ENCODE measurements at regions not wholly inside any gene's neighbourhood (a gene's known extent, or its start where the extent isn't known, plus 50 kb on each side); places are given as distances from the start of the nearest gene placed in this dataset.

DNA sequence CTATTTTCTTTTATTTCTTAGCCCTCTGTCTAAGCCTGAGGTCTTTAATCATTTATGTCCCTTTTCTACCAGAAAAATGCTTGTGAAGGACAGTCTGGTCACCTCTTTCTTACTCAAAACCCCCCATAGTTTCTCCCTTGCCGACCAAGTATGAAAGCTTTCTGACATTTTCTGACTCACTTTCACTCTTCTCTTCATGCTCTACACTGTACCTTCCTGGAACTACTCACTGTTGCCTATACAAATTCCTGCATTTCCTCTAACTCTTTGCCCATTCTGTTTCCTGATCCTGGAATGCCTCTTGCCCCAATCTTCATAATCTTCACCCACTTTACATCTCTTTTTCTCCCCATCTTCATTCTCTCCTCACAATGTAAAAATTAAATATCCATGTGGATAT is 380.0 kb downstream of the HHIPL2 start:
- Mint-ChIP-seq H3K27ac (no peak overlapping the region), H3K4me1 (no peaks in the 10 kb centered on the region), H3K36me3 (no peaks in the 10 kb centered on the region), H3K27me3 (peaks cover 0 to 6% of the 10 kb centered on the region in 2 donors), H3K4me3 (no peak overlapping the region), H3K9me3 (peaks cover 0 to 40% (median 21%) of the 10 kb centered on the region in 8 donors)
- POLR2A ChIA-PET (ENCODE audit: partially characterized antibody) = no interaction called here
- Histone ChIP-seq H3K4me1 (ENCODE audit: insufficient read depth, low read length) (no peaks in the 10 kb centered on the region), H3K27me3 (ENCODE audit: insufficient read depth, low read length) (no peaks in the 10 kb centered on the region), H3K36me3 (ENCODE audit: insufficient read depth, low read length) (no peaks in the 10 kb centered on the region), H3K4me3 (ENCODE audit: low read length in 2 of 2) (no peak overlapping the region), H3K27ac (ENCODE audit: low read depth, low read length) (no peak overlapping the region), H3K9me3 (ENCODE audit: control insufficient read depth in 1 of 2, low read length in 2 of 2) (no peaks in the 10 kb centered on the region)
- CTCF ChIA-PET (ENCODE audit: partially characterized antibody) = interaction anchor here (1.0 kb wide), 1 partner anchor 72 kb away, joined by 3 read pairs; no protein-coding TSS in a partner anchor
- no peak for DNase-seq
- intact Hi-C loops (cut with micrococcal nuclease) = no loop called here

DNA sequence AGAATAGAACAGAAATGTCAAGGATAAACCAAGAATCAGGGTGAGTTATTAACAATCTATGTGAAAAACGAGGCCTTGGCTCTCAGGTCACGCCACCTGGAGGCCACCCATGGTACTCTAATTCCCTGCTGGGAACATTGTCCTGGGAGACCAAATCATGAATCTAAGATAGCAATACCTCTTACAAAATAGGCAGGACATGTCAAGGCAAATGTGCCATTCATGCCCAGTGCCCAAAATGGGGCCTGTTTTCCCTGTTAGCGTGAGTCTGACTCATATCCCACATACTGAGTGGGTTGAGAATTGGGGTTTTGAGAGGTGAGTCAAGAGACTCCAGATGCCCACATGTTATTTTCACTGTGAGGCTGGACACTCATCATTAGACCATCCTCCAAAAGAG is 380.8 kb downstream of the HHIPL2 start:
- no peak for DNase-seq
- Histone ChIP-seq H3K9me3 (ENCODE audit: control insufficient read depth in 1 of 2, low read length in 2 of 2) (no peaks in the 10 kb centered on the region), H3K4me3 (ENCODE audit: low read length in 2 of 2) (no peak overlapping the region), H3K4me1 (ENCODE audit: insufficient read depth, low read length) (no peaks in the 10 kb centered on the region), H3K27me3 (ENCODE audit: insufficient read depth, low read length) (no peaks in the 10 kb centered on the region), H3K27ac (ENCODE audit: low read depth, low read length) (no peak overlapping the region), H3K36me3 (ENCODE audit: insufficient read depth, low read length) (no peaks in the 10 kb centered on the region)
- Mint-ChIP-seq H3K4me3 (no peak overlapping the region), H3K9me3 (peaks cover 0 to 32% (median 17%) of the 10 kb centered on the region in 8 donors), H3K27me3 (peaks cover 0 to 6% of the 10 kb centered on the region in 2 donors), H3K36me3 (no peaks in the 10 kb centered on the region), H3K4me1 (no peaks in the 10 kb centered on the region), H3K27ac (no peak overlapping the region)
- intact Hi-C loops (cut with micrococcal nuclease) = no loop called here
- ChIA-PET POLR2A (ENCODE audit: partially characterized antibody) (no interaction called here), CTCF (ENCODE audit: partially characterized antibody) (interaction anchor here (1.0 kb wide), 1 partner anchor 71 kb away, joined by 3 read pairs; no protein-coding TSS in a partner anchor)

DNA sequence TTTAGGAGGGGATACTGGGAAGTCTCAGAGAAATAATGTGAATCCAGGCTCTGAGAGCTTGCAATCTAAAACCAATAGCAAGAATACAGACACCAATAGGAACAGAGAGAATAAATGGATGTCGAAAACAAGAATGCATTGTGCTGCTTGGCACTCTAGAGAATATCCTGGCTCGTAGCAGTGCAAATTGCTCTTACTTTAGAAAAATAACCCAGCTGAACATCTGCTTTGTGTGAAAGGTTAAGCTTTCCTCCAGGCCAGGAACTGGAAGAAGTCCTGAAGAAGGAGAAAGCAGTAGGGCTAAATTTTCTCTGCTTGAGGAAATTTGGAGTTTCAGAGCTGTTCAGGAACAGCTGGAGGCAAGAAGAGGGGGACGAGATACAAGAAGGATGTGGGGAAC is 382.3 kb downstream of the HHIPL2 start:
- POLR2A ChIA-PET (ENCODE audit: partially characterized antibody) = no interaction called here
- H3K36me3 Mint-ChIP-seq = no peaks in the 10 kb centered on the region
- CTCF ChIA-PET (ENCODE audit: partially characterized antibody) = interaction anchor here (1.0 kb wide), 1 partner anchor 289 kb away, joined by 3 read pairs; no protein-coding TSS in a partner anchor

DNA sequence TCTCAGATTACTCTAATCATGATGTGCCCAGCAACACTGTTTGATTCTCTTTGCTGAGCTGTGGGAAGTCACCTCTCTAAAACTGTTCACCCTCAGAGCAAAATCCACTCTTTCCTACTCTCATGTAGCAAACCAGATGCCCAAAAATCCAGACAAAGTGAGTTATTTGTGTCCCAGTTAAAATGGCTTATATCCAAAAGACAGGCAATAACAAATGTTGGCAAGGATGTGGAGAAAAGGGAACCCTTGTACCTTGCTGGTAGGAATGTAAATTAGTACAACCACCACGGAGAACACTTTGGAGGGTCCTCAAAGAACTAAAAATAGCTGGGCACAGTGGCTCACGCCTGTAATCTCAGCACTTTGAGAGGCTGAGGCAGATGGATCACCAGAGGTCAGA is 384.0 kb downstream of the HHIPL2 start:
- Histone ChIP-seq H3K4me1 (ENCODE audit: insufficient read depth, low read length) (no peaks in the 10 kb centered on the region), H3K4me3 (ENCODE audit: low read length in 2 of 2) (no peak overlapping the region), H3K27me3 (ENCODE audit: insufficient read depth, low read length) (no peaks in the 10 kb centered on the region), H3K36me3 (ENCODE audit: insufficient read depth, low read length) (no peaks in the 10 kb centered on the region), H3K27ac (ENCODE audit: low read depth, low read length) (no peak overlapping the region), H3K9me3 (ENCODE audit: control insufficient read depth in 1 of 2, low read length in 2 of 2) (no peaks in the 10 kb centered on the region)
- H3K9me3 Mint-ChIP-seq = peaks cover 0 to 6% (median 2%) of the 10 kb centered on the region in 8 donors
- no peak overlapping the region for H3K27ac Mint-ChIP-seq
- H3K27me3 Mint-ChIP-seq = peaks cover 0 to 4% of the 10 kb centered on the region in 2 donors
- ChIA-PET CTCF (ENCODE audit: partially characterized antibody) (no interaction called here), POLR2A (ENCODE audit: partially characterized antibody) (no interaction called here)
- intact Hi-C loops (cut with micrococcal nuclease) = no loop called here
- no peak overlapping the region for H3K4me3 Mint-ChIP-seq
- no peaks in the 10 kb centered on the region for H3K4me1 Mint-ChIP-seq
- no peaks in the 10 kb centered on the region for H3K36me3 Mint-ChIP-seq
- DNase-seq = no peak

More for the DNA sequence above, 382.3 kb downstream of the HHIPL2 start:
- Histone ChIP-seq H3K4me3 (ENCODE audit: low read length in 2 of 2) (no peak overlapping the region), H3K9me3 (ENCODE audit: control insufficient read depth in 1 of 2, low read length in 2 of 2) (no peaks in the 10 kb centered on the region), H3K27ac (ENCODE audit: low read depth, low read length) (no peak overlapping the region), H3K4me1 (ENCODE audit: insufficient read depth, low read length) (no peaks in the 10 kb centered on the region), H3K27me3 (ENCODE audit: insufficient read depth, low read length) (no peaks in the 10 kb centered on the region), H3K36me3 (ENCODE audit: insufficient read depth, low read length) (no peaks in the 10 kb centered on the region)
- Mint-ChIP-seq H3K9me3 (peaks cover 0 to 18% (median 10%) of the 10 kb centered on the region in 8 donors), H3K4me1 (no peaks in the 10 kb centered on the region), H3K27me3 (peaks cover 0 to 4% of the 10 kb centered on the region in 2 donors), H3K4me3 (no peak overlapping the region), H3K27ac (no peak overlapping the region)
- no peak for DNase-seq
- intact Hi-C loops (cut with micrococcal nuclease) = no loop called here

DNA sequence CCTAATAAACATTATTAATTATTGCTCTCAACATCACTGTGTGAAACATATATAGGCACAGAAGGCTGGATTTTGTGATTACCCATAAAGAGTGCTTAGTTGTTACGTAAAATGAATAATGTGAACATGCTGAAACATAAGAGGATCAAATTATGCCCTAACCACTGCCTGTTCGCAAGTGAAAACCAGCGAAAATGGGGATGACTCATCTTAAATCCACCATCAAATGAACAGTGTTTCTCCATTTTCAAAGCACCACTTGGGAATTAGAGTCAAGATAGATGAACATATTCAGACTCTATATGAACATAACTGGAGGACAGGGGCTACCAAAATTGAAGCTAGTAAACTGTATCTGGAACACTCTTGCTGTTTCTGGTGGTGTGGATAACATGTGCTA is 386.2 kb downstream of the HHIPL2 start:
- no peak for DNase-seq
- H3K36me3 Mint-ChIP-seq = peaks cover 2 to 10% of the 10 kb centered on the region in 2 donors
- no peak overlapping the region for H3K27ac ChIP-seq (ENCODE audit: low read depth, low read length)
- no peak overlapping the region for H3K4me3 Mint-ChIP-seq
- no peak overlapping the region for H3K27ac Mint-ChIP-seq
- no peaks in the 10 kb centered on the region for H3K9me3 ChIP-seq (ENCODE audit: control insufficient read depth in 1 of 2, low read length in 2 of 2)
- peaks cover 0 to 2% of the 10 kb centered on the region in 2 donors for H3K27me3 Mint-ChIP-seq
- H3K9me3 Mint-ChIP-seq = peaks cover 0 to 18% (median 14%) of the 10 kb centered on the region in 8 donors
- H3K36me3 ChIP-seq (ENCODE audit: insufficient read depth, low read length) = no peaks in the 10 kb centered on the region
- intact Hi-C loops (cut with micrococcal nuclease) = no loop called here
- no peaks in the 10 kb centered on the region for H3K4me1 ChIP-seq (ENCODE audit: insufficient read depth, low read length)
- no peaks in the 10 kb centered on the region for H3K4me1 Mint-ChIP-seq
- ChIA-PET POLR2A (ENCODE audit: partially characterized antibody) (no interaction called here), CTCF (ENCODE audit: partially characterized antibody) (no interaction called here)
- H3K27me3 ChIP-seq (ENCODE audit: insufficient read depth, low read length) = no peaks in the 10 kb centered on the region
- H3K4me3 ChIP-seq (ENCODE audit: low read length in 2 of 2) = no peak overlapping the region

DNA sequence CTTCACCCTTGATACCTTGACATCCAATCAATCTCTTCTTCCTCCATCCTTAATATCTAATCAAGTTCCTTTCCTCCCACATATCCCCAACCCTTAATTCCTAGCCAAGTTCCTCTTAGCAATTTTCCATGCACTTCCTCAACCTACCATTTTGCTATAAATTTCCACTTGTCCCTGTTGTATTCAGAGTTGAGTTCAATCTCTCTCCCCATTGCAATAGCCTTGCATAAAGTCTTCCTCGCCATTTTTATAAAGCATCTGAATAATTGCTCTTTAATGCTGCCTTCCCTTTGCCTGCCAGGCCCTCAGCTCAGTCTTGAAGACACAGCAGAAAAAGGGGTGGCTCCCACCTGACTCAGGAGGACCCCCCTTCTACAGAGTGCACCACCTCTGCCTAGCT is 390.3 kb downstream of the HHIPL2 start:
- Mint-ChIP-seq H3K4me3 (no peak overlapping the region), H3K9me3 (peaks cover 0 to 18% (median 13%) of the 10 kb centered on the region in 8 donors), H3K36me3 (peaks cover 2 to 10% of the 10 kb centered on the region in 2 donors), H3K27me3 (no peaks in the 10 kb centered on the region), H3K27ac (no peak overlapping the region), H3K4me1 (peaks cover 0 to 2% (median 0%) of the 10 kb centered on the region in 4 donors)
- Histone ChIP-seq H3K36me3 (ENCODE audit: insufficient read depth, low read length) (no peaks in the 10 kb centered on the region), H3K9me3 (ENCODE audit: control insufficient read depth in 1 of 2, low read length in 2 of 2) (no peaks in the 10 kb centered on the region), H3K4me3 (ENCODE audit: low read length in 2 of 2) (no peak overlapping the region), H3K27me3 (ENCODE audit: insufficient read depth, low read length) (no peaks in the 10 kb centered on the region), H3K27ac (ENCODE audit: low read depth, low read length) (no peak overlapping the region), H3K4me1 (ENCODE audit: insufficient read depth, low read length) (no peaks in the 10 kb centered on the region)
- ChIA-PET CTCF (ENCODE audit: partially characterized antibody) (no interaction called here), POLR2A (ENCODE audit: partially characterized antibody) (no interaction called here)
- DNase-seq = no peak
- intact Hi-C loops (cut with micrococcal nuclease) = no loop called here

DNA sequence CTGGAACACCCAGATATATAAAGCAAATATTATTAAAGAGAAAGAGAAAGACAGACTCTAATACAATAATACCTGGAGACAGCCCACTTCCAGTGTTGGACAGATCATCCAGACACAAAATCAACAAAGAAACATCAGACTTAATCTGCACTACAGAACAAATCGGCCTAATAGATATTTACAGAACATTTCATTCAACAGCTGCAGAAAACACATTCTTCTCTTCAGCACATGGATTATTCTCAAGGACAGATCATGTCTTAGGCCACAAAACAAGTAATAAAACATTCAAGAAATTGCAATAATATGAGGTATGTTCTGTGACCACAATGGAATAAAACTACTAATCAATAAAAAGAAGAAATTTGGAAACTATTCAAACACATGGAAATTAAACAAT is 398.3 kb upstream of the DUSP10 start:
- Mint-ChIP-seq H3K9me3 (peaks cover 0 to 2% (median 0%) of the 10 kb centered on the region in 8 donors), H3K4me3 (no peak overlapping the region), H3K27me3 (peaks cover 0 to 1% of the 10 kb centered on the region in 2 donors), H3K27ac (no peak overlapping the region), H3K4me1 (no peaks in the 10 kb centered on the region), H3K36me3 (no peaks in the 10 kb centered on the region)
- no peaks in the 10 kb centered on the region for H3K27me3 ChIP-seq (ENCODE audit: insufficient read depth, low read length)
- H3K27ac ChIP-seq (ENCODE audit: low read depth, low read length) = no peak overlapping the region
- intact Hi-C loops (cut with micrococcal nuclease) = no loop called here
- ChIA-PET CTCF (ENCODE audit: partially characterized antibody) (no interaction called here), POLR2A (ENCODE audit: partially characterized antibody) (no interaction called here)
- H3K9me3 ChIP-seq (ENCODE audit: control insufficient read depth in 1 of 2, low read length in 2 of 2) = no peaks in the 10 kb centered on the region
- no peaks in the 10 kb centered on the region for H3K4me1 ChIP-seq (ENCODE audit: insufficient read depth, low read length)
- H3K36me3 ChIP-seq (ENCODE audit: insufficient read depth, low read length) = no peaks in the 10 kb centered on the region
- DNase-seq = no peak
- H3K4me3 ChIP-seq (ENCODE audit: low read length in 2 of 2) = no peak overlapping the region

DNA sequence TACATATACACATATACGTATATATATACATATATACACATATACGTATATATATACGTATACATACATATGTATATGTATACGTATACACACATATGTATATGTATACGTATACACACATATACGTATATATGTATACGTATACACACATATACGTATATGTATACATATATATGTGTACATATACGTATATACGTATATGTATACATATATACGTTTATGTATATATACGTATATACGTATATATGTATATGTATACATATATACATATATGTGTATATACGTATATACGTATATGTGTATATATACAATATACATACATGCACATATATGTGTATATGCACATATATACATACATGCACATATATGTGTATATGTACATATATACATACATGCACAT is 396.2 kb upstream of the DUSP10 start:
- H3K27me3 Mint-ChIP-seq = peaks cover 0 to 6% of the 10 kb centered on the region in 2 donors
- no peaks in the 10 kb centered on the region for H3K4me1 Mint-ChIP-seq
- H3K36me3 Mint-ChIP-seq = peaks cover 0 to 2% of the 10 kb centered on the region in 2 donors
- POLR2A ChIA-PET (ENCODE audit: partially characterized antibody) = no interaction called here
- peaks cover 0 to 14% (median 11%) of the 10 kb centered on the region in 8 donors for H3K9me3 Mint-ChIP-seq
- H3K36me3 ChIP-seq (ENCODE audit: insufficient read depth, low read length) = no peaks in the 10 kb centered on the region
- H3K4me3 ChIP-seq (ENCODE audit: low read length in 2 of 2) = no peak overlapping the region
- H3K27ac Mint-ChIP-seq = no peak overlapping the region
- intact Hi-C loops (cut with micrococcal nuclease) = no loop called here
- CTCF ChIA-PET (ENCODE audit: partially characterized antibody) = no interaction called here
- no peak overlapping the region for H3K27ac ChIP-seq (ENCODE audit: low read depth, low read length)
- H3K9me3 ChIP-seq (ENCODE audit: control insufficient read depth in 1 of 2, low read length in 2 of 2) = no peaks in the 10 kb centered on the region
- H3K4me1 ChIP-seq (ENCODE audit: insufficient read depth, low read length) = no peaks in the 10 kb centered on the region
- DNase-seq = no peak
- no peaks in the 10 kb centered on the region for H3K27me3 ChIP-seq (ENCODE audit: insufficient read depth, low read length)
- no peak overlapping the region for H3K4me3 Mint-ChIP-seq
